NCI-H2107 treated with DMSO at 0.1 percent for 48 hours (cell line): ENCODE measurements at regions not wholly inside any gene's neighbourhood (a gene's known extent, or its start where the extent isn't known, plus 50 kb on each side); places are given as distances from the start of the nearest gene placed in this dataset.

Source experiments
- DNase-seq: peaks from one replicate; lab custom pipeline; 2025; ENCODE audit not compliant: unreplicated experiment; lab: John Stamatoyannopoulos, UW

DNA sequence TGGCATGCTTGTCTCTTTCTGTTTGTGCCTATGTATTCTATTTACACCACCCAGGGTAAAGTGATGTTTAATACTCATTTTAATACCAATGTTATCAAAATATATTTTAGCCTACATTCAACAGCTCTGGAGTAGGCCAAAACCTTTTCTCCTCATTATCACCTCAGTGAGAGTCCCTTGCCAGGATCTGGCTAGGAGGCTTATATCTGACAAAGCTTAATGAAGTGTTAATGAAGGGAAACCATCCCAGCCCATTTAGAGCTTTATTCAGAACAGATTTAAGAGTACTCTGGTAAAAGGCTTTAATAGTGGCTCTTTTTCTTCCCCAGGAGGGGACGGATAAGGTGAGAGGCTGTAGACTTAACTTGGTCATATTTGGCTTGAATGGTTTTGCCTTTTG lies 137.6 kb downstream of the GRIN2B start:
- DNase-seq: no peak

DNA sequence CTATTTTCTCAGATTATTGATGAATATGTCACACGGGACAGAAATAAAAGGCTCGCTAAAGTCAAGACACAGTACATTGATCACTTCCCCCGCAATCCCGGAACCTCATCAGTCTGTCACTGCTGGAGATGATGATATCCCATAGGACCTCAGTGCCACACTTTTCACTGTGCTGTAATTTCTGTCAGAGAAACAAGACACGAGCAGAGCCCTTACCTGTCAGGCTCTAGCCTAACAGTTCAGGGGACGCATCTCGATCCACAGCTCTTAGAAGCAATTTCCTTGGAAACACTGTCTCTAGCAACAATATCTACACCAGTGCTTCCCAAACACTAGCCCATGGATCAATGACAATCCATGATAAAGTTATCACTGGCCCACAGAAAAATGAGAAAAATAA lies 140.0 kb downstream of the GRIN2B start:
- DNase-seq: no peak

DNA sequence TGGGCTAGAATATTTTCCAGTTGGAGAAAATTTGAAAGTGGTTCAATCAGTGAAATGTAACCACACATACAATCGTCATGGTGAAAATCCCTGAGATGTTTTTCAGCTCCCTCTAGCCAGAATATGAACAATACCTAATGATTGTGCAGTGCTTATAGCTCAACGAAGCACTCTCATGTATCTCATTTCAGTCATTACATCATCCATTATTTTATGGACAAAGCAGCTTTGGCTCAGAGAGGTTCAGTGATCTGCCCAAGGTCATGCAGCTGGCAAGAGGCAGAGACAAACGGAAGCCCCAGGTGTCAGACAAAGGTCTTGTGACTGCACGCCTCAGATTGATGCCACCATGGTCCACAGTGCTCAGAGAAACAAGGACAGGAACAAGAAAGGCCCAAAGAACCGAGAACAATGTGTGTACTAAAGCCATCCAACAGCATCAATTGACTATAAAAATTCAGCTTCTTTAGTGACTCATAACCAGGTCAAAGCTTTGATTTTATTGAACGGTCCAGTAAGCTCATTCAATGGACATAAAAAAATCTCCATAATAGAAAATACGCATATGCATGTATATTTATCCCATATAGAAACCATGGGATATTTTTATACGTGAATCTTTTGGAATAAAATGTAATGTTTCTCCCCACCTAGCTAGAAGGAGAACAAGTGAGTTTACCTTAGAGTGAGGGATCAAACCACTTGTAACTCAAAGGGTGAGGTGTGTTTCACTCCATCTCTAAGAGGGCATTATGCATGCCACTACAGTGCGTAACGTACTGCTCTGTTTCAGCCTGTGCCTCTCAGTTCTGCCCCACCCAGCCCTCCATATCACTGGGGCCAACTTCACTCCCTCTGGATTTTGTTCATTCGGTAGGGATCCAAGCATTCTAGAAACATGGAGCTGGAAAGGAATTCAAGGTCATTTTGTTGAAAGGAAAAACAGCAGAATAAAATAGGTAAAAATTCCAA lies 141.8 kb downstream of the GRIN2B start:
- no peak for DNase-seq

DNA sequence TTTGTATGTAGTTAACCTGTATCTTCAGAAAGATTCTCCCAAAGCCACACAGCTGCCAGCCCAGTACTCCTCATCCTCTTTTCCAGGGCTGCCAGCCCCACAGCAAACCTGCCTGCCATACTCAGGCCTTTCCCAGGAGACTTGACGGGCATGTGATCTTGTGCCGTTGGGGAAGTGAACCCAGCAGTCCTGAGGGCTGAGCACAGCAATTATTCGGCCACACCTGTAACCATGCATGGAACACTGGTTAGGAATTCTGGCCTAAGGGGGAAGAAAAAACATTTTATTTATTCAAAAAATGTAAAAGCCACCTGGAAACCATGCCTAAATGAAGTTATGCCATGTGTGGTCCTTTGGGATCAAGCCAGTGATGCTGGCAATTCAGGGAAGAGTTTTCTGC lies 145.3 kb downstream of the GRIN2B start:
- no peak for DNase-seq

DNA sequence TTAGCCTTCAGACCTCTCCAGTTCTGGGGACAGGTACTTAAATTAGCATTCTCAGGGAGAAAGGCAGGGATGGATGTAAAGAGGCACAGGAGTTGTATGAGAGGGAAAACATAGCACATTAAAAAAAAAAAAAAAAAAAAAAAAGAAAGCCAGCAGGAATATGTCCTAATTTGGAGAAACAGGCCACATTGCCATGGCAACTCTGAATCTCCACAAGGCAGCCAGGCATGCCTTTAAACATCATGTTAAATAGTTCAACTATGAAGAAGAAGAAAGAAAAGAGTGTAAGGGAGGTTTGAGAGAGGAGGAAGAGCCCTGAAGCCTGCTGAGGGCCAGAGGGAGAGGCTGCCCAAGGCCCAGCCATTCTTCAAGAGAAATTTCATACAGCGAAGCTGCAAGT lies 145.8 kb downstream of the GRIN2B start:
- no peak for DNase-seq

DNA sequence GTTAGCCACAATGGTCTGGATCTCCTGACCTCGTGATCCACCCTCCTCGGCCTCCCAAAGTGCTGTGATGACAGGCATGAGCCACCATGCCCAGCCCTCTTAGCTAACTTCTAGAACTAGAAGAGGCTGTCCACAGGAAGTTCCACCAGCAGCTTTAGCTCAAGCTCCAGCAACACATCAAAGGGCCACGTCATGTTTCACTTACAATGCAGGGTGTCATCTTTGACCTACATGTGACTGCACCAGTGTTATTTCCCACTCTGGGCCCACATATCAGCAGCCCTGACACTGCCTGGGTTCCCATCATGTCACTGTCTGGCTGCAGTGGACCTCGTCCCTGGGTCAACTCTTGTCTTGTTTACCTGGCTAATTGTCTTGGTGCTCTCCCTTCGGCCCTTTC lies 147.2 kb downstream of the GRIN2B start:
- DNase-seq: no peak

DNA sequence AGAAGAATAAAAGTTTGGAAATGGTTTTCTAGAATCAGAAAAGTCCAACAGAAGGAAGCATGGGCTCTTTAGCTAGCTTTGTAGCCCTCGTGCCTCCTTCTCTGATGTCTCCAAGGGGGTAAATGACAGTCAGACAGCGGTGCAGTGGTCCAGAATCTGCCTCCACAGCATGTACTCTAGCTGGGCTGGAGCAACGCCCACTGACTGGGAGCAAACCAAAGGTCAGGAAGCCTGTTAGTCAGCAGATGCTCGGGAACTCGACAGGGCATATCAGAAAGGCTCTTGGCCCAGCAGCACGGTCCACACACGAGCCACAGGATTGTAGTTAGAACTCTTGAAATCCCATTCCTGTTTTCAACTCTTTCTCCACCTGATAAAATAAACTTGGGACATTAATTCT lies 164.3 kb downstream of the GRIN2B start:
- DNase-seq: no peak

DNA sequence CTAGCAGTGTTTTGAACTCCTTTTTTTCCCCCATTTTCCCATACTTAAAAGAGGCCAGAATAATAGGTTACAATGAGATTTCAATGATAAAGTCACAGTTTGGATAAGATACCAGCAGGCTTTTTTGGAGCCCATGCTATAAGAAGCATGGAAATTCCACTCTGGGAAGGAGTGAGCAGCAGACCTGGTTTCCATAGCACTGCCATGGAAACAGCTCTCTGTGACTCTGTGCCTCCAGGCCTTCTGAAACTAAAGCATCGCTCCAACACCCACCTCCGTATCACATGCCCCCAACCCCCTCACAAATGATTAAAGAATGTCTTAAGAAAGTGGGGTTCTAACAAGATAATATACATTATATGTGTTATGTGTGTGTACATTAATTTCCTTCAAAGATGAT lies 165.0 kb downstream of the GRIN2B start:
- DNase-seq: no peak

DNA sequence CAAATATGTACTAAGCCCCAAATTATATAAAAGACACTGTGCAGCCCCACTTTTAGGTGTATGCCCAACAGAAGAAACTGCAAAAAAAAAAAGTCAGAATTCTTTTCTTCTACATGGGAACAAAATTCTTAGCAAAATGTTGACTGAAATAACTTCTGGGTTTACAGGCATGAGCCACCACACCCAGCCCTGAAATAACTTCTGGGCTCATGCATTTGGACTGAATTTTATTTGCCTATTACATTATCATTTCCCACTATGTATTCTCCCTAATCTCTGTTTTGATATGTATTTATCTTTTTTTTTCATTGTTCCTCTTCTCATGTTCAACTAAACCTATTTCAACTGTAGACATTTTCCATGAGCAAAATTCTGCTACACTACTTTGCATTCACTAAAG lies 169.2 kb downstream of the GRIN2B start:
- DNase-seq: no peak

DNA sequence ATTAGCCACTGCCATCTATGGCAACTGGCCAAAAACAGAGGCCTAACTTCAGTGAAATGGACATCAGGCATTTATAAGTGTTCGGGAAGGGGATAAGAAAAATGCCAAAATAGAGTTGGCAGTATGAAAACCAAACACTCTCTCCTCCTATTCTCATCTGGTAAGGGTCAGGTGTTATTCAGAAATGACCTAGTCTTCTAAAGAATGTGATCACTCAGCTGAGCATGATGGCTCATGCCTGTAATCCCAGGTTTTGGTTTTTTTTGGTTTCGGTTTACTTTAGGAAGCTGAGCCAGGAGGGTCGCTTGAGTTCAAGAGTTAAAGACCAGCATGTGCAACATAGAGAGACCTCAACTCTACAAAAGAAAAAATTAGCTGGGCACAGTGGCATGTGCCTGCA lies 170.3 kb downstream of the GRIN2B start:
- DNase-seq: no peak

DNA sequence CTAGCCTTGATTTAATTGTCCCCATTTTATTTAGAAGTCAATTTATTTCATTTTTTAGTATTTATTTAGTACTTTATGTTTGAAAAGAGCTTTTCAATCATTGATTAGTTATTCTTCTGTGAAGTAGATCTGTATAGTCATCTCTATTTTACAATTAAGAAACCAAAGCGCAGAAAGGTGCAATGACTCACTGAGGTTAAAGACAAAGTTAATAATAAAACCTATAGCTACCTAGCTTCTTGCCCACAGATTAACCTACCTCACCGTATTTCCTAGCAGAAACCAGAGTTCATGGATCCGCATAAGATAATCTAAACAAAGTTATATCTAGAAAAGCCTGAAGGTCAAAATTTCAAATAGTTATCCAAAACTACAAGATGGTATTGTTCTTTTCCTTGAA lies 176.4 kb downstream of the GRIN2B start:
- DNase-seq: no peak

DNA sequence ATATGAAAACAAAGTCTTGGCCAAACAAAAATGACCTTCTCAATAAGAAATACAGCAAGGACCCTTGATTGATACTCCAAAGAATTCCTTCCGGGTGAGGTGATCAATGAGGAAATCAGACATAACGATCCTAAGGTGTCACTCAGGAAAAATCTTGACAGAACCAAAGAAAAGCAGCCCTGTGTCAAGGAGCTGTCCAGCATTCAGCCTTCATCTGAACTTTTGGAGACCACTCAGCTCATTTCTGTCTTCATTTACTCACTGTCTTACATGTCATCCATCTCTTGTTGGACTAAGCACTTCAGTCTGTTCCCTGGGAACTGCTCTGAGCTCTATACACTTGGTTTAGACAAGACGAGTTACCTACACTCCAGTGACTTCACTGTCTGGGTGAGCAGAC lies 179.9 kb downstream of the GRIN2B start:
- DNase-seq: no peak

DNA sequence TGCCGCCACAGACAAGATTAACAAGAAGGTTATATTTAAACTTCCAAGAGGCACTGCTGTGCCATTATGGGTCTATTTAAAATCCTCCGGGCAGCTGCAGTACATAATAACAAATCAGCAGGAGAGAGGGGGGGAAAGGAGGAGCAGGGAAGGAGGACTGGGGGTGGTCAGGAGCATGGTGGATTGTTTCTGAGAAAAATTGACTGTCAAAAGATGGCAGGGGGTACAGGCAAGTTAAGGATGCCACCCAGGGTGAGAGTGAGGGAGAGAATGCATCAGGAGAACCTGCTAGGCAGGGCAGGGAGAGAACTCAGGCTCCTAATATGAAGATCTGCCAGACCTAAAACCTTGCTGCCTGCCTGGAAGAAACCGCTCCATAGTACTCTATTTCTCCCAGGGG lies 181.8 kb downstream of the GRIN2B start:
- DNase-seq: peak; percentile 87

DNA sequence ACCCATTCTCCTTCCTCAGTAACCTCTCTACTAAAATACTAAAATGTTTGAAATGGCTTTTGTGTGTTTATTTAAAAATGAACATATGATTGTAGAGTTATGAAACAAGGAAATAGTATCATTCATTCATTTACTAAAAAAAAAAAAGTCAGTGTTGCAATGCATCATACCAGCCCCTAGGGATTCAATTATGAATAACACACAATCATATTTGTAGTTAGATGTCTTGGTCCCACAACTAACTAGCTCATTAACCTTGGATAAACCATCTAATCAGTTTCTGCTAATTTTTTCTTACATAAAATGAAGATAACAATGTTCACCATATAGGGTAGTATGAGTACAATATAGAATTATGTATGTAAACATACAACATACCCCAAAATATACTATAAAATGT lies 183.2 kb downstream of the GRIN2B start:
- no peak for DNase-seq

DNA sequence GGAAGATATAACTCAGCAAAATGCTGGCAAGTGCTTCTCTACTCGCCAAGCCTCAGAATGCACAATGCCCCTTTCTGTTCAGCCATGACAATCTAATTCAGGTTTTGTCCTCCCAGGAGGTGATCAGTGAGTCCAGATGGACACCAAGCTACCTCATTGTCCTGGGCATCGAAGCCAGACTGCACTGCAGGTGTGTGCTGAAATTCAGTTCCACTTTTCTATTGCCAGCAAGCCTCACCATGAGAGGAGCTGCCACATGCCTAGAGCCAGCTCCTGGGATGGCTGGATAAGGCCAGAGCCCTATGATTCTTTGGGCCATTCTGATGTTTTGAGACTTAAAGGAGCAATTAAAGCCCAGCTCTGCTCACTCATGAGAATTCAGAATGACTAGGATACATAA lies 186.7 kb downstream of the GRIN2B start:
- no peak for DNase-seq

DNA sequence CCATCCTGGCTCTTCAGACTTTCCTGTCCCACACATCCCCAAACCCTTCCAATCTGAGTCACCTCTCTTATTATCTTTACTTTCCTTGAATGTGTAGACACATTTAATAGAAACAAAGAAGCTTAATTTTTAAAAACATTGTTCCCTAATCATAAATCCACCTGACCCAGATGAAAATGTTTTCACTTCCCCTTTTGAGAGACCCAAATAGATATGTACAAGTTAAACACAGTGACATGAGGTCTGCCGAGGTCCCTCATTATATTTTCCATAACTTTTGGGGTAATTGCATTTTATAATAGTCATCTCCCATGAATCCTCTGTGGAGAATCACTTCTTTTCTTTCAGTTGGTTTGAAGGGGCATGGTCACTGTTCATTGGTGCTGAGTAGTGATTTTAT lies 191.1 kb downstream of the GRIN2B start:
- no peak for DNase-seq

DNA sequence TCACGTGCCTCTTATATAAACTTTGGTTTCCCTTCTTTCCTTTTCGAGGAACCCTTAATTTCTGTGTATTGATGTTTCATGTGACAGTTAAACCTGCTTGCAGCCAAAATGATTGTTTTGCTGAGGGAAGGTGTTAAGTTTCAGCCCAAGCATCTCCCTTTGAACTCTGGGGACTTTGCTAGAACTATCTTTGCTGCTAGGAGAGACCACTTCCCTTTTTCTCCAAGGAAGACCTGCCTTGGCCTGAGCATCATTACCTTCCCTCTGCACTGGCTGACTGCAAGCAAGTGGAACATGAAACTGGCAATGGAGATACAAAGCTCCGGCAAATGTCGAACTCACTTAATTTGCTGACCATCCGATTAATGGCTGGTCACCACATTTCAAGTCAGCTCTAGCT lies 192.8 kb downstream of the GRIN2B start:
- DNase-seq: no peak

DNA sequence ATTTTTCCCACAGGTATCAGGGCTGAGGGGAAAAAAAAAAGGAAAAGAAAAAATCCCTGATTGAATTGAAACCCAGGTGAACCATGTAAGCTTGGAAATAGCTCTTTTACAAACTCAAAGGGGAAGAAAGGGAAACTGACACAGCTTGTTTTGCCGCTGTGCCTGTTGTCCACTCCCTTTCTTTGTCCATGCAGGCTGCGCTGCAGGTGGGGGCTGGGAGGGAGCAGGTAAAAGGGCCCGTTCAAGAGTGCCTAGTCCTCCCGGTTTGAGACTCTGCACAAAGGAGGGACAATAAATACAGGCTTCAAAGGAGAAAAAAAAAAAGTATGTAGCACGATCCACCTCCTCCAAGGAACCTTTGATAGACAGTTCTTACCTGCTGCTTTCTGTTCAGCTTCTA lies 194.8 kb downstream of the GRIN2B start:
- no peak for DNase-seq

DNA sequence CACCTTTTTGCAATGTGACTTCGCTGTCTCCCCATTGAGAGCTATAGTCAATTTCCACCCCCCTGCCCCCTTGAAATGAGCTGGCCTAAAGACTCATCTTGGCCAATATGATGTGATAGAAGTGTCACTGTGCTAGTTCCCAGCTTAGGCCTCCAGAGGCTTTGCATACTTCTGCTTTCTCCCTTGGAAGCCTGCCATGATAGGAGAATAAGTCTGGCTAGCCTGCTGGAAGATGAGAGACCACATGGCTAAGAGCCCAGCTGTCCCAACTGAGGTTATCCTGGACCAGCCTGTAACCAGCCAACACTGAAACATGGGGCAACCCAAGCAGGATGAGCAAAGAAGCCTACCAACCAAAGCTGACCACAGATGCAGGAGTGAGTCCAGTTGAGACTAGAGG lies 196.9 kb downstream of the GRIN2B start:
- no peak for DNase-seq

DNA sequence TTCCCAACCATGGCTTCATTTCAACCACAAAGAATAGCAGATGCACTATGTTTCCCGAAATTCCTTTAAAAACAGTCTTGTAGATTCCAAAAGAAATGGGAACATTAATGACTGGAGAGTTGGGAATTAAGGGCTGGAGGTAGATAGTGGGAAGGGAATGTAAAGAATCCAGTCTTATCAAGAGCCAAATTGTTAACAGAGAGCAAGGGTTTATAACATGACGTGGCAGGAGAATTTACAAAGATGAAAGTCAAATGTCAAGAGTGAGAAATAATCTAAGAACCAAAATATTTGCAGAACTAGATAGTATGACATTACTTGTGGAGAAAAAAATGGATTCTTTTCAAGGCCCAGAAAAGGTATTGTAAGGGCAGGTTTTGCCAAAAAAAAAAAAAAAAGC lies 200.9 kb downstream of the GRIN2B start:
- no peak for DNase-seq

DNA sequence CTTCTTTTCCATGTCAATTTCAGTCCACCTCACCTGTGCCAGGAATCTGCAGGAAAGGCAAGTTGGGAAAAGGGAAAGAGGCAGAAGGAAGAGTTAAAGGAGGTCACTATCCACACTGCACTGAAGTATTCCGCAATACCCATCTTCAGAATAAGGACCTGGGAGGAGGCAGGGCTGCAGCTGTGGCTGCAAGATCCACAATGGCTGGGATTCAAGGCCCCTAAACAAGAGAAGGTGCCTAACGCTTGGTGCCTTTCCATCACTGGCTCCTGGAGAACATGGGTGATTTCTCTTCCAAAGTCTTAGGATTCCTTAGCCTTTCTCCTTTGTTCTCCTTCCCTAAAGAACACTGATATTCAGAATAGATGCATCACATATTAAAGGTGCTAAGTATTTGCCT lies 204.0 kb downstream of the GRIN2B start:
- no peak for DNase-seq

DNA sequence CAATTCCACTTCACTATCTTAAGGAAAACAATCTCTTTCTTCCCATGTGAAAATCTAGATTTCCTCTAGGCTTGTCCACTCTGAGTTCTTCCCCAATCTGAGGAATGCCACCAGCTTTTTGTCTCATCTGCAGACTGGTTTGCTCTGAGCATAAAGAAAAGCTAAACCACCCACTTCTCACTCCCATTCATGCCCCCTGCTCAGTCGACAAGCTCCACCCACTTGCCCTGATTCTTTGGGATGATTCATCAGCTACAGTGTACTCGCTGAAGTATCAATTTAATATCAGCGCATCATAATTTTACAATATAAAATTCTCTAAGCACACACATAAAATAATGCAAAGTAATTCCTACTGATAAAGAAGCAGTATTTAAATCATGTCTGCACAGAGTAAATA lies 209.1 kb downstream of the GRIN2B start:
- DNase-seq: no peak

DNA sequence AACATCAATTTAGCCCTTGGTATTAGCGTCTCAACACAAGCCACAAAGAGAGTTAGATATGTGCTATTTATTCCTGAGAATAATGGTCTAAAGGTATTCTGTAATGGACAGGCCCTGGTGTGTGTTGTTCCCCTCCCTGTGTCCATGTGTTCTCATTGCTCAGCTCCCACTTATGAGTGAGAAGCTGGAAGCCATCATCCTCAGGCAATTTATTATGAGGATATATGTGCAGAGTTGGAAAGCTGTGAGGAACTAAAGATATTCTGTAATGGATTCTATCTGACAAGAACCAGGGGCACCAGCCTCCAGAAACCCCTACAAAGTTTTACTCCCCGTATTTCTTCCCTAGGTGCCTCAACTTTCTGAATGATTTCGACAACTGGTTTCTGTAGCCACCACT lies 210.8 kb downstream of the GRIN2B start:
- no peak for DNase-seq
